MM.1S (cell line): ENCODE measurements at regions not wholly inside any gene's neighbourhood (a gene's known extent, or its start where the extent isn't known, plus 50 kb on each side); places are given as distances from the start of the nearest gene placed in this dataset.

Source experiments
- CTCF ChIP-seq: fragments of 300-600 bp; sonication (generic); IDR thresholded peaks from 2 replicates; pipeline ENCODE4 v1.5.1; 2016; ENCODE audit warnings: antibody characterized with exemption, low read length, mixed read lengths
- EZH2 ChIP-seq: fragments of 300-600 bp; sonication (generic); optimal IDR thresholded peaks from 2 replicates; pipeline ENCODE3; 2017; ENCODE audit warnings: low read depth, mild to moderate bottlenecking, antibody characterized with exemption, low read length, mixed read lengths
- EZH2phosphoT487 ChIP-seq: fragments of 300-600 bp; sonication (generic); IDR thresholded peaks from 2 replicates; pipeline ENCODE4 v1.6.1; 2018; ENCODE audit warnings: antibody characterized with exemption, low read length

DNA sequence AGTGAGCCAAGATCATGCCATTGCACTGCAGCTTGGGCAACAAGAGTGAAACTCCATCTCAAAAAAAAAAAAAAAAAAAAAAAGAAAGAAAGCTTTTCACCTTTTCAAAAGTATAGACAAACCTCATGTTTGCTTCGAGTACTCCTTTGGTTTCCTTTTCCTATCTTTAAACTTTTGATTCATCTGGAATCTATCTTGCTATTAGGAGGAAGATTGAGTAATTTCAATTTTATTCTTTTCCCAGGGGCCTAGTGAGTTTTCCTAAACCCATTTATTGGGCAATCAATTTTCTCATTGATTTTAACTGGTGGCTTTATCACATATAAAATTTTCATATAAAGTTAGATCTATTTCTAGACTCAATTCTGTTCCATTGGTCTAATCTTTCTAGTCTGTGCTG is 190.5 kb upstream of the VEPH1 start:
- no peak for TF ChIP-seq EZH2
- no peak for TF ChIP-seq CTCF
- no peak for TF ChIP-seq EZH2phosphoT487
